Pancreas (tissue), 10 donors: ENCODE measurements at regions not wholly inside any gene's neighbourhood (a gene's known extent, or its start where the extent isn't known, plus 50 kb on each side); places are given as distances from the start of the nearest gene placed in this dataset.

Source experiments
- ATAC-seq, 4 donors: fragments of 200-7000 bp; cut with Tn5 transposase; one replicate each; pipeline versions ENCODE4 v1.8.0 to v1.9.1; 2020; ENCODE audit warnings: mild to moderate bottlenecking in 4 of 4, moderate library complexity in 4 of 4
- DNase-seq, 6 donors: peaks; one replicate each; pipeline ENCODE4 v3.0.0-alpha.2; 2020
- FAIRE-seq: peaks from 2 replicates; lab custom pipeline; 2012; peaks lifted over from hg19 to GRCh38; lab: Jason Lieb, UNC
- H3K27ac ChIP-seq, 4 donors: fragments of 200-600 bp; sonication (generic); 1 replicate in 3 of 4; 2 replicates in 1 of 4; pipeline versions ENCODE4 v1.5.0 to v1.8.0; 2020
- H3K27me3 ChIP-seq, 4 donors: fragments of 200-600 bp; one replicate each; pipeline ENCODE4 v1.8.0; 2021
- H3K36me3 ChIP-seq, 3 donors: fragments of 200-600 bp; sonication (generic) in 1 of 3; one replicate each; pipeline versions ENCODE4 v1.5.0 to v1.8.0; 2020 to 2021
- H3K4me1 ChIP-seq, 3 donors: fragments of 200-600 bp; one replicate each; pipeline ENCODE4 v1.8.0; 2021
- H3K4me3 ChIP-seq, 4 donors: fragments of 200-600 bp; sonication (generic) in 2 of 4; one replicate each; pipeline versions ENCODE4 v1.5.0 to v1.8.0; 2020 to 2021
- H3K9me3 ChIP-seq, 4 donors: fragments of 200-600 bp; one replicate each; pipeline ENCODE4 v1.8.0; 2021
- CTCF ChIP-seq, 4 donors: fragments of 200-600 bp; sonication (generic) in 3 of 4; IDR thresholded peaks; one replicate each; pipeline versions ENCODE4 v1.5.0 to v1.8.0; 2021; ENCODE audit warnings: antibody characterized with exemption in 4 of 4
- WGBS, 2 donors: extraction: QIAGEN DNeasy Blood & Tissue Kit; methylation state at CpG; one replicate each; pipeline ENCODE4 v1.1.7; 2013; 5-methylcytosine and 5-hydroxymethylcytosine counted together
- intact Hi-C, 3 donors: fragments of 100-400 bp; cut with DNase I; formaldehyde crosslinking; loops; one replicate each; pipeline versions ENCODE4 v1.11.1 to v1.14.2; 2022
- donor health status: healthy with polysubstance abuse.
- donor health status: DM: no; HTN: no; CAD: no; lungs with moderate emphysema.
- donor health status: DM: no; HTN: no; CAD: no.
- donor health status: control.
- donor health status: control.
- donor health status: Bipolar disorder and iron deficiency.
- donor health status: DM: yes; HTN: yes; CAD: no.
- donor health status: DM: no; HTN: no; CAD: no.
- donor health status: DM: no; HTN: no; CAD: no.
- donor health status: DM: yes; HTN: yes; CAD: no.

DNA sequence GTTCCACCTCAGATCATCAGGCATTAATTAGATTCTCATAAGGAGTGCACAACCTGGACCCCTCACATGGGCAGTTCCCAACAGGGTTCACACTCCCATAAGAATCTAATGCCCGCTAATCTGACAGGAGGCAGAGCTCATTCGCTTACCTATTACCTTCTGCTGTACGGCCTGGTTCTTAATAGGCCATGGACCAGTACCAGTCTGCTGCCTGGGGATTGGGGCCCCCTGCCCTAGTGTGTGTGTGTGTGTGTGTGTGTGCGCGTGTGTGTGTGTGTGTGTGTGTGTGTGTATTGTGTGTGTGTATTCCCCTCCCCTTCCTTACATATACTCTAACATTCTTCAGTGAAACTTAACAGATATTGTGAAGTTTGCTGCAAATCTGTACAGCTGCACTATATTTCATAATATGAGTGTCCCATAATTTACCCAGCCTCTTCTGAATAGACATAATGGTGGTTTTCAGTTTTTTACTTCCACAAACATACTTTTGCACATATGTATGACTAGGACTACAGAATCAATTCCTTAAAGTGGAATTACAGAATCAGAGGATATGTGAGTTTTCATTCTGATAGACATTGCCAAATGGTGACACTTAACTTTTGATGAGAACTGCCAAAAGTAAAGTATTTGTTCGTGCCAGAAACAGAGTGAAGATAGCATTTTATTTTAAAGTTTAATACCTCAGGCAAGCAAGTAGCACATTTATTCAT, 205.2 kb upstream of the EEA1 start:
- Histone ChIP-seq H3K4me3 (no peak overlapping the region), H3K4me1 (peaks cover 0 to 10% (median 0%) of the 10 kb centered on the region in 3 donors), H3K36me3 (no peaks in the 10 kb centered on the region), H3K27ac (peak overlapping the region in 1 of 4 donors; percentile 45), H3K9me3 (no peaks in the 10 kb centered on the region), H3K27me3 (no peaks in the 10 kb centered on the region)
- TF ChIP-seq CTCF (IDR thresholded peaks at IDR 0.05): no peak
- no peak for FAIRE-seq
- DNase-seq: no peak
- no peak for ATAC-seq
- intact Hi-C loops: no loop called here
- WGBS, 2 donors: 83 to 86% methylated on average over 6 of the region's 6 CpGs

DNA sequence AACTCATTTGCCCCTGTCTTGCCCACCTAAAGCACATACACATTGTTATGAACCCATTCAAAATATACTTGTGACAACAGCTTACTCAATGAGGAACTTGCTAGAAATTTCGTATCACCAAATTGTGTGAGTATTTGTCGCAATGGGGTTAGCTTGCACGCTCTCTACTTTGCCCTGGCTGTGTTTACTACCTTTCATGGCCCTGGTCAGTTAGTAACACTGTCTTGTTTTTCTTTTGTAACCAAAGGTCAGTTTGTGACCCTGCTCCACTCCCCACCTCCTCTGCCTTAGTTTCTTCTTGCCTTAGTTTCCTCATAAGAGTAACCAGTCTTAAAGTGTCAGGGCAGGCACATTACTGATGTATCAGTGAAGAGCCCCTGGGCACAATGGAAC, 205.8 kb upstream of the EEA1 start:
- peak overlapping the region in 2 of 4 donors; percentile 45 to 68 for H3K27ac ChIP-seq
- no peak for ATAC-seq
- no peak for TF ChIP-seq CTCF (IDR thresholded peaks at IDR 0.05)
- H3K9me3 ChIP-seq: no peaks in the 10 kb centered on the region
- no peak for FAIRE-seq
- no peak for DNase-seq
- no peak overlapping the region for H3K4me3 ChIP-seq
- no peaks in the 10 kb centered on the region for H3K36me3 ChIP-seq
- no peaks in the 10 kb centered on the region for H3K27me3 ChIP-seq
- intact Hi-C loops: no loop called here
- WGBS, 2 donors: 84 to 85% methylated on average over 3 of the region's 3 CpGs
- H3K4me1 ChIP-seq: peaks cover 0 to 10% (median 0%) of the 10 kb centered on the region in 3 donors

DNA sequence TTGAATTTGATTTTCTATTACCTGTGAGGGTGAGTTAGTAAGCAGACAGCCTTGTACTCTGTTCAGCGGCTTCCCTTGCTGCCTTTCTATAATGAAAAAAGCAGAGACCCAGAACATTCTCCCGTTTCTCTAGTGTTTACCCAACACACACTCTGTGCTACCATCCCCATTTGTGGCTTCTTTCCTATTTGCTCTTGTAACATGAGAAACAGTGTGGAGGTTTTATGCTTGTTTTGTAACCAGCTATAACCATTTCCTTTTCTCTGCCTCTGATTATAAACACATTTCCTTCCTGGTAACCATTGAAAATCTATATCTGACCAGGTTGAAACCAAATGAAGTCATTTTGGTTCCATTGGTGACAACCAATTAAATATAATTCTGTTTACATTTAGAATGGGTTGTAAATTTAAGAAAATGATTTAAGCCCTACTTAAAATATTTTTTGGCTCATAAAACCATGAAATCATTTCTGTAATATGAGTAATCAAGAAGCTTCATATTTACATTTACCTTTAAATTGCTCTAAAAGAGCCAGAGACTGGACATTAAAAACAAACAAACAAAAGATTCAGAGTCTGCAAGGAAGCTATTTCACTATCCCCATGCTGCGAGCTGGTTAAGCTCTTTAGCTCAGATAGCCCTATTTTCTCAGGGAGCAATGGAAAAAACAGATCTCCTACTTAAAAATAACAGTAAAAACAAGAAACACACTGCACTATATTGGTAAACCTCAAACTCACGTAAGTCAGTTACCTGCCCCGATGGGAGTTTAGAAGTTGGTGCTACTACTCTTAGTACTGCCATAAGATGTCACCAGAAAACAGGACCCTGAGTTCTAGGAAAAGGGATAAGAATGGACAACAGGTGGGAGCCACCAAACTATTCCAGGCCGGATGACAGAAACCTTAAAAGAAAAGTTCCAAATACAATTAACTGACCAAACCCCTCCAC, 206.5 kb upstream of the EEA1 start:
- peaks cover 0 to 10% (median 0%) of the 10 kb centered on the region in 3 donors for H3K4me1 ChIP-seq
- no peak overlapping the region for H3K4me3 ChIP-seq
- H3K9me3 ChIP-seq: no peaks in the 10 kb centered on the region
- WGBS, 2 donors: 67 to 68% methylated on average over 6 of the region's 6 CpGs
- H3K27ac ChIP-seq: peak overlapping the region in 2 of 4 donors; percentile 45 to 68
- TF ChIP-seq CTCF (IDR thresholded peaks at IDR 0.05): no peak
- no peak for DNase-seq
- H3K27me3 ChIP-seq: no peaks in the 10 kb centered on the region
- intact Hi-C loops: no loop called here
- H3K36me3 ChIP-seq: no peaks in the 10 kb centered on the region
- ATAC-seq: peak in 3 of 4 donors; percentile 52 to 82 (median 58)
- FAIRE-seq: no peak

DNA sequence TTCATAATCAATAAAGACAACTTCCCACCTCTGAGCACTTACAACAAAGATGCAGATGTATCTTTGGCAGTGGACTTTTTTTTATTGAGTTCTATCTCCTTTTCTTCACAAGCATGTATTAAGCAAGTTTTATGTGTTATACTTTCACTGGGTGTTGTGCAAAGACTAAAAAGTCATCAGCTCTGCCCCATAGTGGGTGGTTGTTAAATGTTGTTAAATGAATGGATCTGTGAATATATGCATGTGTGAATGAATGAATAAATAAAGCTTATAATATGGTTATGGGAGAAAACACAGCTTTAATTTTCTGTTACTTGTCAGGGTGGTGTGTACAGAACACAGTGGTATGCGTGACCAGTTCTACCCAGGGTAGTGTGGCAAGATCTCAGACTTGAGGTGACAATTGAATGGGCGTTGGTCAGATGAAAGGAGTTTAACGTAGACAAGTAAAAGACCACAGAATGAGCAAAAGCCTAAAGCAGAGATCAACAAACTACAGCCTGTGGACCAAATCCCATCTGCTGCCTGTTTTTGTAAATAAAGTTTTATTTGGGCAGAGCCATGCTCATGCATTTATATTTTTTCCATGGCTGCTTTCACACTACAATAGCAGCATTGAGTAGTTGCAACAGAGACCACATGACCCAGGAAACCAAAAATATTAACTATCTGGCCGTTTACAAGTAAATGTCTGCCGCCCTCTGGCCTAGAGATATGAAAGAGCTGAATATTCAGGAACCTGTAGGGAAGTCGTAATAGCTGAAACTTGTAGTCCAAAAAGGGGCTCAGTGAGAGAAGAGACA, 207.4 kb upstream of the EEA1 start:
- H3K9me3 ChIP-seq: no peaks in the 10 kb centered on the region
- no peak overlapping the region for H3K27ac ChIP-seq
- H3K4me1 ChIP-seq: peaks cover 0 to 10% (median 0%) of the 10 kb centered on the region in 3 donors
- no peak for TF ChIP-seq CTCF (IDR thresholded peaks at IDR 0.05)
- DNase-seq (no peak), FAIRE-seq (no peak), ATAC-seq (peak in 1 of 4 donors; percentile 34)
- WGBS, 2 donors: 70 to 74% methylated on average over 6 of the region's 6 CpGs
- H3K36me3 ChIP-seq: no peaks in the 10 kb centered on the region
- H3K4me3 ChIP-seq: no peak overlapping the region
- no peaks in the 10 kb centered on the region for H3K27me3 ChIP-seq
- intact Hi-C loops: no loop called here
